ENCODE measurements at regions not wholly inside any gene's neighbourhood (a gene's known extent, or its start where the extent isn't known, plus 50 kb on each side); places are given as distances from the start of the nearest gene placed in this dataset.

DNA sequence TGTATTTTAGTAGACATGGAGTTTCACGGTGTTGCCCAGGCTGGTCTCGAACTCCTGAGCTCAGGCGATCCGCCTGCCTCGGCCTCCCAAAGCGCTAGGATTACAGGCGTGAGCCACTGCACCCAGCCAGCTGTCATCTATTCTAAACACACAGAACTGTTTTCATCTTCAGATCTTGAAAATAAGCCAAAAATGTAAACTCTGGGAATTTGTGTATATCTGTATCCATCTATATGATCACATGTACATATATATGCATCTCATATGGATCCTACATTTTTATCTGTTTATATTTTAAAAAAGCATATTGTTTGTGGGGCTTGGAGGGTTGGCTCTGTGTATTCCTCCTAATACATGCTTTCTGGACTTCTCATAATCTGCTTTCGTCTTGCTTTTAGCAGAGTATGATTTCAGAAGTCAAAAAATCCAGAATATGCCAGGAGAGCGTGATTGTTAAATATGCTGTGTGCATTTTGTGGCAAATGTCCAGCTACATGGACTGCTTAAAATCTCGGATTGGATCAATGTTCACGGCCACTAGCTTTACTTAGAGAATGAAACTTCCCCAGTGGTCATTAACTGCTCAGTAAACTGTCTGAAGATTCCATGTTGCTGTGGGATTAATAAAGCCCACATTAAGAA is 274.4 kb upstream of the IRX1 start:
- TF ChIP-seq, protein P1, sequence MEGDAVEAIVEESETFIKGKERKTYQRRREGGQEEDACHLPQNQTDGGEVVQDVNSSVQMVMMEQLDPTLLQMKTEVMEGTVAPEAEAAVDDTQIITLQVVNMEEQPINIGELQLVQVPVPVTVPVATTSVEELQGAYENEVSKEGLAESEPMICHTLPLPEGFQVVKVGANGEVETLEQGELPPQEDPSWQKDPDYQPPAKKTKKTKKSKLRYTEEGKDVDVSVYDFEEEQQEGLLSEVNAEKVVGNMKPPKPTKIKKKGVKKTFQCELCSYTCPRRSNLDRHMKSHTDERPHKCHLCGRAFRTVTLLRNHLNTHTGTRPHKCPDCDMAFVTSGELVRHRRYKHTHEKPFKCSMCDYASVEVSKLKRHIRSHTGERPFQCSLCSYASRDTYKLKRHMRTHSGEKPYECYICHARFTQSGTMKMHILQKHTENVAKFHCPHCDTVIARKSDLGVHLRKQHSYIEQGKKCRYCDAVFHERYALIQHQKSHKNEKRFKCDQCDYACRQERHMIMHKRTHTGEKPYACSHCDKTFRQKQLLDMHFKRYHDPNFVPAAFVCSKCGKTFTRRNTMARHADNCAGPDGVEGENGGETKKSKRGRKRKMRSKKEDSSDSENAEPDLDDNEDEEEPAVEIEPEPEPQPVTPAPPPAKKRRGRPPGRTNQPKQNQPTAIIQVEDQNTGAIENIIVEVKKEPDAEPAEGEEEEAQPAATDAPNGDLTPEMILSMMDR (IDR thresholded peaks at IDR 0.05): no peak
- Mint-ChIP-seq H3K4me1 (ENCODE audit: low read depth) (no peaks in the 10 kb centered on the region), H3K9me3 (peaks cover 15% of the 10 kb centered on the region), H3K27me3 (ENCODE audit: insufficient read depth) (no peaks in the 10 kb centered on the region), H3K36me3 (ENCODE audit: low read depth) (no peaks in the 10 kb centered on the region), H3K4me3 (no peak overlapping the region), H3K27ac (no peak overlapping the region)
- DNase-seq: no peak

DNA sequence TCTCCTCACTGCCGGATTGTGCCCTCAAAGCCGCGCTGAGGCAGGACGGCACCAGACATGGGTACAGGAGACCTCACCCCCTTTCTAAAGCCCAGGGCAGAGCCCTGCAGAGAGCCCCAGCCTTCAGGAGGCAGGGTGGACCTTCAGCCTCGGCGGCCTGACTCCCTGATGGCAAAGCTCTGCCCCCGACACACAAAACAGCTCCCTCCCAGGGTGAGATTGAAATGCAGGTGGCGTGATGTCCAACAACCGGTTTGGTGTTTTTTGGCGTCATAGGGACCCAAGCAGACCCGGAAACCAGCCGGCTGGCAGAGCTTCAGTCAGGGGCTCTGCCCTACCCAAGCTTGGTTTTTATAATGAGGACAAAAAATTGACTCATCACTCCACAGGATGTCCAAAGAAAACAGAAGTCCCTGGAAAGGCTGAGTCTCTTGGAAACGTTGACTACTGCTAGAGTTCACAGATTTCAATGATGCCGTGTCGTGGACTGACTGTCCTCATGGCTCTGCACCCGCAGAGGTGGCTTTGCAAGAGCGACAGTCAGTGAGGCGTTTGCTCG is 275.2 kb upstream of the IRX1 start:
- Mint-ChIP-seq H3K4me1 (ENCODE audit: low read depth) (no peaks in the 10 kb centered on the region), H3K27me3 (ENCODE audit: insufficient read depth) (no peaks in the 10 kb centered on the region), H3K4me3 (no peak overlapping the region), H3K36me3 (ENCODE audit: low read depth) (no peaks in the 10 kb centered on the region), H3K27ac (no peak overlapping the region), H3K9me3 (peaks cover 20% of the 10 kb centered on the region)
- no peak for DNase-seq
- TF ChIP-seq, protein P1 (IDR thresholded peaks at IDR 0.05): no peak

DNA sequence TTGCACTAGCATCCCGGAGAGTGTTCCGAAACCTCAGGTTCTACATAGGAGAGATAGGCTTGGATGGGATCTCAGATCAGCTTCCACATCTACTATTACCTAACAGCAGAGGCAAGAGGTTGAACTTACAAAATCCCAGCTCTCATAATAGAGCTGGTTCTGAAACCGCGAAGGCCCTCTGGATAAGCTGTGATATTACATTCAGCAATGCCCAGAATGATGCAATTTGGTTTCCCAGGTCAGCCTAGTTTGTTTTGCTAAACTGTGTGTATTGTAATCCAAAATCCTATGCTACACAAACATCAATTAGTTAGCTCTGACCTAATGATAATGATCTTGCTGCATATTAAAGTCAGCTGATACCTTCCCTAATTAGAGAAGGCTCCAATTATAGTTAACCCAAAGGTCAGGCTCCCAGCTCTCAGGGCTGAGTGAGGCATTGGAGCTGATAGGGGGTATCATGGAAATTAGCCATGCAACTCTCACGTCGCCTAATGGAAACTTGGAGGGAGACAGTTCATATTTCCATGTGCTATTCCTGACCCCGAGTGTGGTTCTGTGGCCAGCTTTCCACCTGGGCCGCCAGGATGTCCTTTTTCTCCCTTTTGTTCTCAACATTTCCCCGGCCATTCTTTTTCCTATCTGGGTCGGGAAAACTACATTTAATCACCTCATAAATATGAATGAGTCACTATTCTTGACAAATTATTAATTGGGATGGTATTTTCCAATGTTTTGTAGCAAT is 278.4 kb upstream of the IRX1 start:
- Mint-ChIP-seq H3K4me1 (ENCODE audit: low read depth) (no peaks in the 10 kb centered on the region), H3K27ac (no peak overlapping the region), H3K36me3 (ENCODE audit: low read depth) (no peaks in the 10 kb centered on the region), H3K4me3 (no peak overlapping the region), H3K9me3 (peaks cover 29% of the 10 kb centered on the region), H3K27me3 (ENCODE audit: insufficient read depth) (no peaks in the 10 kb centered on the region)
- DNase-seq: no peak
- TF ChIP-seq, protein P1 (IDR thresholded peaks at IDR 0.05): no peak

DNA sequence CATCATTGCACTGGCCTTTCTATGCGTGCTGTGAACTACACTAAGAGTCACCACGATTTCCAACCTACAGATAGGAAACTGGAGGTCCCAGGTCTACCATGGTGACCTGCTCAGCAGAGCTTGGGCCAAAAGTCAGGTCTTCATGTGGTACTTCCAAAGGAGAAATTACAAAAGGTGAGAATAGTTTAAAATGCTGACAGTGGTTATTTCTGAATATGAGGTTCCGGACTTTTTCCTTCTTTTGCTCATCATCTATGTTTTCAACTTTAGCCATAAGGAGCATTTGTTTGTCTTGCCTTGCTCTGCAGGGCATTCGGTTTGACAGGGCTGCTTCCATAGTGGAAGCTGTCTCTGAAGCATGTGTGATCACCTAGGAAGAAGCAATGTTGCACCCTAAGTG is 282.1 kb upstream of the IRX1 start:
- Mint-ChIP-seq H3K27ac (no peak overlapping the region), H3K9me3 (peaks cover 51% of the 10 kb centered on the region), H3K4me3 (no peak overlapping the region), H3K4me1 (ENCODE audit: low read depth) (no peaks in the 10 kb centered on the region), H3K36me3 (ENCODE audit: low read depth) (no peaks in the 10 kb centered on the region), H3K27me3 (ENCODE audit: insufficient read depth) (peaks cover 3% of the 10 kb centered on the region; the same call in 1 of the 2 replicates)
- DNase-seq: no peak
- TF ChIP-seq, protein P1 (IDR thresholded peaks at IDR 0.05): no peak

DNA sequence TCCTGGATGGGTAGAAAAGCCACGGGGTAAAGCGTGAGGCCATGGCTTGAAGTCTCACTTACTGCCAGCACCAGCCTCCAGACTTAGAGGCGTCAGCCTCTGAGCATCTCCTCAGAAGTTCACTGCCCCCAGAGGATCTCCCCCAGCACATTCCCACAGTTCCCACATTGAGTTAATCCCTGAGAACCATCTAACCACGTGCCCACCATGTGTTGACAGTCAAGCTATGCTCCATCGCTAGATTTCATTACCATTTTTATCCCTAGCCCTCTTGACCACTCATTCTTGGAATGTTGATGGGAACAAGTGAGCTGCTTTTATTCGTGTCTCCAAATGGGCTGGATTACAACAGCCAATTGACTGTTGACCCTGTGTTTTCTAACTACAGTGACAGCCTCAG is 283.3 kb upstream of the IRX1 start:
- Mint-ChIP-seq H3K36me3 (ENCODE audit: low read depth) (no peaks in the 10 kb centered on the region; the same call in 1 of the 2 replicates), H3K27ac (no peak overlapping the region), H3K27me3 (ENCODE audit: insufficient read depth) (peaks cover 3% of the 10 kb centered on the region; the same call in 1 of the 2 replicates), H3K9me3 (peaks cover 56% of the 10 kb centered on the region), H3K4me1 (ENCODE audit: low read depth) (no peaks in the 10 kb centered on the region), H3K4me3 (no peak overlapping the region)
- DNase-seq: no peak
- TF ChIP-seq, protein P1 (IDR thresholded peaks at IDR 0.05): no peak

Data from HFFc6 (cell line).